ENCODE measurements at regions not wholly inside any gene's neighbourhood (a gene's known extent, or its start where the extent isn't known, plus 50 kb on each side); places are given as distances from the start of the nearest gene placed in this dataset.

DNA sequence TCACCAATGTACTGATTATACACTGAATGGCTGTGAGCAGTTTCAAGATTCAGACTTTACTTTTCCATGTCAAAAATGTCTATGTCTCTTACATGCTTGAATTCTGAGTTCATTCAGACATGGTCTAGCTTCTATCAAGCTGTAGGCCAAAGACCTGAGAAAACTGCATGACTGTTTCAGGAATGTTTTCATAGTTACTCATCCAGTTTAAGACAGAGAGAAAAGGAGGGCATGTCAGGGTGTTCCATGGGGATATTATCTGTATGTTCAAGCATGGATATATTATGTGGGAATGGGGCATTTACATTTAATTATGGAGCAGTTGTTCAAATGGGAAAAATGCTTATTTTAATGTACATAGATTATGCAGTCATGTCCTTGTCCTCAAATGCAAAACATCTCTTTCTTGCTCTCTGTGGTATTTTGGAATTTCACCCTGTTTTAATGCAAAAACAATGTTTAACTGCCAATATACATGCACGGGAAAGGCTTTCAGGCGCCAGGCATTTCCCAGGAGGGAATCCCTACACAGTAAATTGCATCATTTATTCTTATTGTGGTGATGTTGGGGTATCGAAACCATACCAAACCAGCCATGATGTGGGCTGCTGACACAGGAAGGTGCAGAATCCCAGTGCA lies 429.1 kb upstream of the INTU start:
- no peak overlapping the region for H2AFZ ChIP-seq (ENCODE audit: low read depth, low read length)
- no peak for ATAC-seq (ENCODE audit: insufficient read depth, low read depth)
- no peak overlapping the region for H3K4me2 ChIP-seq (ENCODE audit: insufficient read depth, low read length)

GRCh38 chr4:127204322-127204721 lies 428.4 kb upstream of the INTU start:
- no peak overlapping the region for H3K4me2 ChIP-seq (ENCODE audit: insufficient read depth, low read length)
- no peak overlapping the region for H3K27ac ChIP-seq (ENCODE audit: low read length)
- no peaks in the 10 kb centered on the region for H3K79me2 ChIP-seq (ENCODE audit: insufficient read depth, low read length)
- H3K4me3 ChIP-seq (ENCODE audit: low read depth in 1 of 2, low read length in 2 of 2), result no peak overlapping the region
- no peak overlapping the region for H3K9ac ChIP-seq (ENCODE audit: low read depth, low read length)
- H3K27me3 ChIP-seq (ENCODE audit: insufficient read depth, low read length, poor library complexity), result no peaks in the 10 kb centered on the region
- H3K4me1 ChIP-seq (ENCODE audit: insufficient read depth, low read length), result no peaks in the 10 kb centered on the region
- no peak for TF ChIP-seq EZH2 (IDR thresholded peaks at IDR 0.05; ENCODE audit: borderline replicate concordance, low read depth, low read length, severe bottlenecking)
- no peak for TF ChIP-seq CTCF (IDR thresholded peaks at IDR 0.05; ENCODE audit: borderline replicate concordance, extremely low read depth, low read length, poor library complexity, severe bottlenecking)
- ATAC-seq (ENCODE audit: insufficient read depth, low read depth) (no peak), DNase-seq (no peak)
- no peaks in the 10 kb centered on the region for H3K36me3 ChIP-seq (ENCODE audit: insufficient read depth, low read length)
- no peaks in the 10 kb centered on the region for H3K9me3 ChIP-seq (ENCODE audit: insufficient read depth, low read length, severe bottlenecking)
- H2AFZ ChIP-seq (ENCODE audit: low read depth, low read length), result no peak overlapping the region
- no peaks in the 10 kb centered on the region for H4K20me1 ChIP-seq (ENCODE audit: insufficient read depth, low read length)

More for the DNA sequence above, 429.1 kb upstream of the INTU start:
- Histone ChIP-seq H3K4me3 (ENCODE audit: low read depth in 1 of 2, low read length in 2 of 2) (no peak overlapping the region), H3K79me2 (ENCODE audit: insufficient read depth, low read length) (no peaks in the 10 kb centered on the region), H3K27ac (ENCODE audit: low read length) (no peak overlapping the region), H3K36me3 (ENCODE audit: insufficient read depth, low read length) (no peaks in the 10 kb centered on the region), H3K9ac (ENCODE audit: low read depth, low read length) (no peak overlapping the region), H3K4me1 (ENCODE audit: insufficient read depth, low read length) (no peaks in the 10 kb centered on the region), H3K9me3 (ENCODE audit: insufficient read depth, low read length, severe bottlenecking) (no peaks in the 10 kb centered on the region), H3K27me3 (ENCODE audit: insufficient read depth, low read length, poor library complexity) (no peaks in the 10 kb centered on the region), H4K20me1 (ENCODE audit: insufficient read depth, low read length) (no peaks in the 10 kb centered on the region)
- DNase-seq, result no peak
- no peak for TF ChIP-seq CTCF (IDR thresholded peaks at IDR 0.05; ENCODE audit: borderline replicate concordance, extremely low read depth, low read length, poor library complexity, severe bottlenecking)
- TF ChIP-seq EZH2 (IDR thresholded peaks at IDR 0.05; ENCODE audit: borderline replicate concordance, low read depth, low read length, severe bottlenecking), result no peak

GRCh38 chr4:127209580-127210095 lies 423.1 kb upstream of the INTU start:
- DNase-seq, result no peak
- Histone ChIP-seq H3K79me2 (ENCODE audit: insufficient read depth, low read length) (no peaks in the 10 kb centered on the region), H3K9me3 (ENCODE audit: insufficient read depth, low read length, severe bottlenecking) (no peaks in the 10 kb centered on the region), H3K36me3 (ENCODE audit: insufficient read depth, low read length) (no peaks in the 10 kb centered on the region), H3K27ac (ENCODE audit: low read length) (no peak overlapping the region), H3K4me2 (ENCODE audit: insufficient read depth, low read length) (no peak overlapping the region), H3K4me3 (ENCODE audit: low read depth in 1 of 2, low read length in 2 of 2) (no peak overlapping the region), H4K20me1 (ENCODE audit: insufficient read depth, low read length) (no peaks in the 10 kb centered on the region), H3K9ac (ENCODE audit: low read depth, low read length) (no peak overlapping the region), H3K4me1 (ENCODE audit: insufficient read depth, low read length) (no peaks in the 10 kb centered on the region), H3K27me3 (ENCODE audit: insufficient read depth, low read length, poor library complexity) (no peaks in the 10 kb centered on the region), H2AFZ (ENCODE audit: low read depth, low read length) (no peak overlapping the region)
- no peak for ATAC-seq (ENCODE audit: insufficient read depth, low read depth)
- TF ChIP-seq CTCF (IDR thresholded peaks at IDR 0.05; ENCODE audit: borderline replicate concordance, extremely low read depth, low read length, poor library complexity, severe bottlenecking) (no peak), EZH2 (IDR thresholded peaks at IDR 0.05; ENCODE audit: borderline replicate concordance, low read depth, low read length, severe bottlenecking) (no peak)
